ENCODE measurements at regions not wholly inside any gene's neighbourhood (a gene's known extent, or its start where the extent isn't known, plus 50 kb on each side); places are given as distances from the start of the nearest gene placed in this dataset.

DNA sequence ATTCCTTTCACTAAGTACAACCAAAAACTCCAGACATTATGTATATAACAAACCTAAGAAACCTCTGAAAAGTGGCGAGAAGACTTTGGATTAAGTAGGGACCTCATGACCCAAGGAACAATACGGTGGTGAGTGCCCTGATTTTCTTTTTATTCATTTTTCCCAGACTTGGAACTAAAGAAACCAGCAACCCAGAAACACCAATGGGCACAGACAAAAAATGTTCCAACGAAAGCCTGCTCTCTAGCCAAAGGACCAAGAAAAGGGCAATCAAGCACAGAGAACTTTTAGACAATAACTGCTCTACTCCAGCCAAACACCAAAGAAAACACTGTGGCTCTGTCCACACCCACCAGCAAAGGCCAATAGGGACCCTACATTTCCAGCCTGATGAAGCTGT, 66.2 kb upstream of the SSBP2 start:
- intact Hi-C loops (cut with micrococcal nuclease; ENCODE audit: unreplicated experiment), result no loop called here
- in situ Hi-C loops (cut with HindIII; ENCODE audit: extremely low pct_ligation_motif_present, low pct_unique_long_range_greater_than_20kb), result no loop called here
- FAIRE-seq, result no peak

More for the DNA sequence above, 66.2 kb upstream of the SSBP2 start:
- TF ChIP-seq, protein P1, sequence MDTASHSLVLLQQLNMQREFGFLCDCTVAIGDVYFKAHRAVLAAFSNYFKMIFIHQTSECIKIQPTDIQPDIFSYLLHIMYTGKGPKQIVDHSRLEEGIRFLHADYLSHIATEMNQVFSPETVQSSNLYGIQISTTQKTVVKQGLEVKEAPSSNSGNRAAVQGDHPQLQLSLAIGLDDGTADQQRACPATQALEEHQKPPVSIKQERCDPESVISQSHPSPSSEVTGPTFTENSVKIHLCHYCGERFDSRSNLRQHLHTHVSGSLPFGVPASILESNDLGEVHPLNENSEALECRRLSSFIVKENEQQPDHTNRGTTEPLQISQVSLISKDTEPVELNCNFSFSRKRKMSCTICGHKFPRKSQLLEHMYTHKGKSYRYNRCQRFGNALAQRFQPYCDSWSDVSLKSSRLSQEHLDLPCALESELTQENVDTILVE (CRISPR knock-in tag; IDR thresholded peaks at IDR 0.05), result no peak
- TF ChIP-seq IRX3 (CRISPR knock-in tag; IDR thresholded peaks at IDR 0.05; ENCODE audit: borderline replicate concordance, low read depth), result no peak
- TF ChIP-seq ZNF619 (CRISPR knock-in tag; IDR thresholded peaks at IDR 0.05), result no peak
- no peak for TF ChIP-seq SAFB2 (CRISPR knock-in tag; IDR thresholded peaks at IDR 0.05; ENCODE audit: borderline replicate concordance, low read depth)
- TF ChIP-seq, protein P2, sequence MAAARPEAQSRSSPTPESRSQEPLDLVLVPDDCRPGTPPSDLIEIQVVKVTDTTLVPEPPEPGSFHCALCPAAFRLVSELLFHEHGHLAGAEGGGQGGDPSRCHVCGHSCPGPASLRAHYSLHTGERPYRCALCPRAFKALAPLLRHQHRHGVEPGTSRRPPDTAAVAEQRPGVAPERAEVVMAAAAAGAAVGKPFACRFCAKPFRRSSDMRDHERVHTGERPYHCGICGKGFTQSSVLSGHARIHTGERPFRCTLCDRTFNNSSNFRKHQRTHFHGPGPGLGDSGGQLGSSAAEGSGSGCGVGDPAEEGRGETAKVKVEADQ (CRISPR knock-in tag; IDR thresholded peaks at IDR 0.05; ENCODE audit: borderline replicate concordance), result no peak
- TF ChIP-seq SRY (CRISPR knock-in tag; IDR thresholded peaks at IDR 0.05), result no peak
- TF ChIP-seq, protein P3, sequence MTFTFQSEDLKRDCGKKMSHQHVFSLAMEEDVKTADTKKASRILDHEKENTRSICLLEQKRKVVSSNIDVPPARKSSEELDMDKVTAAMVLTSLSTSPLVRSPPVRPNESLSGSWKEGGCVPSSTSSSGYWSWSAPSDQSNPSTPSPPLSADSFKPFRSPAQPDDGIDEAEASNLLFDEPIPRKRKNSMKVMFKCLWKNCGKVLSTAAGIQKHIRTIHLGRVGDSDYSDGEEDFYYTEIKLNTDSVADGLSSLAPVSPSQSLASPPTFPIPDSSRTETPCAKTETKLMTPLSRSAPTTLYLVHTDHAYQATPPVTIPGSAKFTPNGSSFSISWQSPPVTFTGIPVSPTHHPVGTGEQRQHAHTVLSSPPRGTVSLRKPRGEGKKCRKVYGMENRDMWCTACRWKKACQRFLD (CRISPR knock-in tag; IDR thresholded peaks at IDR 0.05; ENCODE audit: borderline replicate concordance), result no peak
- no peak for TF ChIP-seq MAFK (conservative IDR thresholded peaks at IDR 0.05 in 1 of 2, IDR thresholded peaks at IDR 0.05 in 1 of 2; ENCODE audit: low read length in 2 of 2)
- TF ChIP-seq ZNF678 (CRISPR knock-in tag; IDR thresholded peaks at IDR 0.05), result no peak
- TF ChIP-seq SKI (IDR thresholded peaks at IDR 0.05; ENCODE audit: partially characterized antibody), result no peak
- TF ChIP-seq ZNF782 (CRISPR knock-in tag; IDR thresholded peaks at IDR 0.05; ENCODE audit: borderline replicate concordance), result no peak
- TF ChIP-seq MAZ (IDR thresholded peaks at IDR 0.05; ENCODE audit: borderline replicate concordance, low read depth, low read length), result no peak
- TF ChIP-seq MAZ (CRISPR knock-in tag; IDR thresholded peaks at IDR 0.05; ENCODE audit: low read depth), result no peak
- TF ChIP-seq RXRB (CRISPR knock-in tag; IDR thresholded peaks at IDR 0.05; ENCODE audit: borderline replicate concordance), result no peak
- no peak for TF ChIP-seq ZBTB7A (CRISPR knock-in tag; IDR thresholded peaks at IDR 0.05)
- TF ChIP-seq ZNF256 (CRISPR knock-in tag; conservative IDR thresholded peaks at IDR 0.05), result no peak
- no peak for TF ChIP-seq ZNF598 (CRISPR knock-in tag; IDR thresholded peaks at IDR 0.05; ENCODE audit: borderline replicate concordance)
- no peak for TF ChIP-seq SYNCRIP (IDR thresholded peaks at IDR 0.05; ENCODE audit: insufficient read depth, low read depth, low read length)
- TF ChIP-seq, protein P4, sequence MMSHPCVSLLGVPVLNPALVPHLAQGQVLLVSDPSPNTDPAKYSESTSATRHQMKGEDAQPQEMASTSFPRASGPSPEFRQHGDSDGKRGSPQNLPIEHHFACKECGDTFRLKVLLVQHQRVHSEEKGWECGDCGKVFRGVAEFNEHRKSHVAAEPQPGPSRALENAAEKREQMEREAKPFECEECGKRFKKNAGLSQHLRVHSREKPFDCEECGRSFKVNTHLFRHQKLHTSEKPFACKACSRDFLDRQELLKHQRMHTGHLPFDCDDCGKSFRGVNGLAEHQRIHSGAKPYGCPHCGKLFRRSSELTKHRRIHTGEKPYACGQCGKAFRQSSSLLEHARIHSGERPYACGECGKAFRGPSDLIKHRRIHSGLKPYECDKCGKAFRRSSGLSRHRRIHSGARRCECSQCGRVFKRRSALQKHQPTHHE (CRISPR knock-in tag; IDR thresholded peaks at IDR 0.05; ENCODE audit: borderline replicate concordance), result no peak
- TF ChIP-seq ARNT2 (CRISPR knock-in tag; IDR thresholded peaks at IDR 0.05; ENCODE audit: low read depth), result no peak
- no peak for DNase-seq (ENCODE audit: low spot score)
- no peaks in the 10 kb centered on the region for H3K36me3 ChIP-seq (replicated peaks in 1 of 2; ENCODE audit: control insufficient read depth in 1 of 2, insufficient read depth in 2 of 2, low read length in 2 of 2)
- no peaks in the 10 kb centered on the region; a peak in 1 of 5 replicates for H3K27me3 ChIP-seq (ENCODE audit: control insufficient read depth in 1 of 2, insufficient read depth in 2 of 2, low read length in 2 of 2)
- H3K9ac ChIP-seq (ENCODE audit: insufficient read depth, low read depth, low read length), result no peak overlapping the region
- no peaks in the 10 kb centered on the region for H3K79me2 ChIP-seq (ENCODE audit: insufficient read depth, low read length)
- WGBS (ENCODE audit: low lambda C conversion rate), result 37% methylated on average over 3 of the region's 3 CpGs
- no peak overlapping the region for H3K4me3 ChIP-seq (replicated peaks in 1 of 3; ENCODE audit: insufficient read depth in 1 of 3, low read depth in 2 of 3, low read length in 3 of 3)
- no peak overlapping the region for H2AFZ ChIP-seq (ENCODE audit: low read length)
- BruUV-seq (replicated peaks), result no TSS peak
- H3K4me1 ChIP-seq (ENCODE audit: insufficient read depth, low read length), result no peaks in the 10 kb centered on the region
- no peaks in the 10 kb centered on the region for H3K9me3 ChIP-seq (ENCODE audit: low read length)
- no peak overlapping the region for H3K4me2 ChIP-seq (ENCODE audit: low read depth, low read length)
- no peak for ATAC-seq
- ChIA-PET CTCF (ENCODE audit: low intra/inter-chr PET ratio, low total read pairs) (no interaction called here), POLR2A (no interaction called here)
- H3K27ac ChIP-seq (ENCODE audit: extremely low read length, insufficient read depth, low read length), result no peak overlapping the region
- no peaks in the 10 kb centered on the region for H4K20me1 ChIP-seq (ENCODE audit: insufficient read depth, low read length)

Measured in HepG2 (cell line).